Muscle layer of duodenum (tissue), 2 donors: ENCODE measurements at regions not wholly inside any gene's neighbourhood (a gene's known extent, or its start where the extent isn't known, plus 50 kb on each side); places are given as distances from the start of the nearest gene placed in this dataset.

ENCODE experiments used
- H3K27ac ChIP-seq: one replicate; pipeline ENCODE4 v1.7.0; 2013; ENCODE audit warnings: mild to moderate bottlenecking, low read length
- H3K27me3 ChIP-seq: one replicate; pipeline ENCODE4 v1.7.0; 2013; ENCODE audit warnings: low read depth, mild to moderate bottlenecking, control low read depth, low read length
- H3K36me3 ChIP-seq, 2 donors: one replicate each; pipeline ENCODE4 v1.7.0; 2013; ENCODE audit warnings: low read length in 2 of 2, control low read depth in 1 of 2, mild to moderate bottlenecking in 1 of 2; ENCODE audit not compliant: insufficient read depth in 2 of 2, control insufficient read depth in 1 of 2
- H3K4me1 ChIP-seq, 2 donors: one replicate each; pipeline ENCODE4 v1.7.0; 2013; ENCODE audit warnings: low read length in 2 of 2, mild to moderate bottlenecking in 2 of 2, control low read depth in 1 of 2, moderate library complexity in 1 of 2; ENCODE audit not compliant: insufficient read depth in 2 of 2, control insufficient read depth in 1 of 2
- H3K4me3 ChIP-seq, 2 donors: one replicate each; pipeline ENCODE4 v1.7.0; 2013; ENCODE audit warnings: low read length in 2 of 2, low read depth in 1 of 2, mild to moderate bottlenecking in 1 of 2
- H3K9me3 ChIP-seq, 2 donors: one replicate each; pipeline ENCODE4 v1.7.0; 2013; ENCODE audit warnings: low read length in 2 of 2, control low read depth in 1 of 2, mild to moderate bottlenecking in 1 of 2; ENCODE audit not compliant: control insufficient read depth in 1 of 2
- donor health status: healthy.

- no peaks in the 10 kb centered on the region for H3K27me3 ChIP-seq
- H3K9me3 ChIP-seq: no peaks in the 10 kb centered on the region
- peaks cover 0 to 24% of the 10 kb centered on the region in 2 donors for H3K4me1 ChIP-seq
- H3K36me3 ChIP-seq: no peaks in the 10 kb centered on the region
- H3K27ac ChIP-seq: no peak overlapping the region
- H3K4me3 ChIP-seq: no peak overlapping the region
Observed at GRCh38 chr1:14508613-14509012, 89.9 kb upstream of the KAZN start.

GRCh38 chr1:14511166-14511680, 87.3 kb upstream of the KAZN start:
- H3K27me3 ChIP-seq: no peaks in the 10 kb centered on the region
- no peaks in the 10 kb centered on the region for H3K36me3 ChIP-seq
- no peak overlapping the region for H3K27ac ChIP-seq
- no peak overlapping the region for H3K4me3 ChIP-seq
- H3K9me3 ChIP-seq: no peaks in the 10 kb centered on the region
- H3K4me1 ChIP-seq: peaks cover 0 to 22% of the 10 kb centered on the region in 2 donors

GRCh38 chr1:14511796-14512585, 86.5 kb upstream of the KAZN start:
- Histone ChIP-seq H3K9me3 (no peaks in the 10 kb centered on the region), H3K4me1 (peaks cover 0 to 15% of the 10 kb centered on the region in 2 donors), H3K27ac (no peak overlapping the region), H3K27me3 (no peaks in the 10 kb centered on the region), H3K4me3 (no peak overlapping the region), H3K36me3 (no peaks in the 10 kb centered on the region)

GRCh38 chr1:14513111-14513510, 85.4 kb upstream of the KAZN start:
- H3K36me3 ChIP-seq: no peaks in the 10 kb centered on the region
- H3K27ac ChIP-seq: peak overlapping the region; percentile 16
- no peaks in the 10 kb centered on the region for H3K27me3 ChIP-seq
- H3K4me3 ChIP-seq: no peak overlapping the region
- H3K4me1 ChIP-seq: peaks cover 0 to 14% of the 10 kb centered on the region in 2 donors
- H3K9me3 ChIP-seq: no peaks in the 10 kb centered on the region

- H3K4me3 ChIP-seq: no peak overlapping the region
- H3K36me3 ChIP-seq: no peaks in the 10 kb centered on the region
- no peaks in the 10 kb centered on the region for H3K27me3 ChIP-seq
- H3K27ac ChIP-seq: no peak overlapping the region
- H3K4me1 ChIP-seq: peaks cover 0 to 14% of the 10 kb centered on the region in 2 donors
- H3K9me3 ChIP-seq: no peaks in the 10 kb centered on the region
Observed at GRCh38 chr1:14514739-14515138, 83.7 kb upstream of the KAZN start.

GRCh38 chr1:14516974-14517840, 81.3 kb upstream of the KAZN start:
- Histone ChIP-seq H3K4me3 (no peak overlapping the region), H3K27me3 (no peaks in the 10 kb centered on the region), H3K36me3 (no peaks in the 10 kb centered on the region), H3K4me1 (peaks cover 0 to 11% of the 10 kb centered on the region in 2 donors), H3K27ac (no peak overlapping the region), H3K9me3 (no peaks in the 10 kb centered on the region)

- no peak overlapping the region for H3K27ac ChIP-seq
- no peaks in the 10 kb centered on the region for H3K27me3 ChIP-seq
- H3K9me3 ChIP-seq: no peaks in the 10 kb centered on the region
- peaks cover 0 to 10% of the 10 kb centered on the region in 2 donors for H3K4me1 ChIP-seq
- no peaks in the 10 kb centered on the region for H3K36me3 ChIP-seq
- H3K4me3 ChIP-seq: no peak overlapping the region
Observed at GRCh38 chr1:14517841-14518180, 80.7 kb upstream of the KAZN start.

- H3K27ac ChIP-seq: peak overlapping the region; percentile 10
- peaks cover 0 to 10% of the 10 kb centered on the region in 2 donors for H3K4me1 ChIP-seq
- H3K36me3 ChIP-seq: no peaks in the 10 kb centered on the region
- no peak overlapping the region for H3K4me3 ChIP-seq
- no peaks in the 10 kb centered on the region for H3K27me3 ChIP-seq
- H3K9me3 ChIP-seq: no peaks in the 10 kb centered on the region
Observed at GRCh38 chr1:14519976-14520375, 78.5 kb upstream of the KAZN start.

GRCh38 chr1:14520514-14521163, 77.8 kb upstream of the KAZN start:
- H3K9me3 ChIP-seq: no peaks in the 10 kb centered on the region
- peaks cover 0 to 10% of the 10 kb centered on the region in 2 donors for H3K4me1 ChIP-seq
- no peak overlapping the region for H3K4me3 ChIP-seq
- no peaks in the 10 kb centered on the region for H3K36me3 ChIP-seq
- H3K27me3 ChIP-seq: no peaks in the 10 kb centered on the region
- H3K27ac ChIP-seq: peak overlapping the region; percentile 50

GRCh38 chr1:14521622-14522021, 76.9 kb upstream of the KAZN start:
- no peaks in the 10 kb centered on the region for H3K27me3 ChIP-seq
- H3K9me3 ChIP-seq: no peaks in the 10 kb centered on the region
- no peaks in the 10 kb centered on the region for H3K36me3 ChIP-seq
- H3K4me1 ChIP-seq: peaks cover 0 to 10% of the 10 kb centered on the region in 2 donors
- H3K4me3 ChIP-seq: no peak overlapping the region
- H3K27ac ChIP-seq: peak overlapping the region; percentile 50
